K562 (cell line): ENCODE measurements at regions not wholly inside any gene's neighbourhood (a gene's known extent, or its start where the extent isn't known, plus 50 kb on each side); places are given as distances from the start of the nearest gene placed in this dataset.

Source experiments
- ATAC-seq: fragments of 200-7000 bp; cut with Tn5 transposase; 3 replicates; pipeline ENCODE4 v1.9.1; 2020; ENCODE audit warnings: moderate library complexity
- BruUV-seq: library from RNA; stranded (reverse); fragments of 400-500 nt; replicated peaks from 2 replicates; lab custom pipeline; 2021; lab: Mats Ljungman, UMichigan
- CTCF ChIA-PET: fragments of 300-600 bp; formaldehyde crosslinking; extraction: SDS; loops from one replicate; lab custom pipeline; 2021; ENCODE audit warnings: low intra/inter-chr PET ratio; lab: Yijun Ruan, JAX
- POLR2A ChIA-PET: fragments of 300-600, 350-650 bp; sonication (Branson Sonifier 250); formaldehyde crosslinking; extraction: SDS; loops from one replicate; lab custom pipeline; 2021; ENCODE audit warnings: antibody characterized with exemption, inconsistent platforms; lab: Yijun Ruan, JAX
- DNase-seq, 4 experiments: peaks; one replicate each; pipeline versions ENCODE4 v3.0.0 to v3.0.0-alpha.2; 2011 to 2018; ENCODE audit warnings: low spot score in 3 of 4, mixed read lengths in 3 of 4; ENCODE audit errors: extremely low read depth in 1 of 4
- FAIRE-seq: peaks from 2 replicates; lab custom pipeline; 2011; peaks lifted over from hg19 to GRCh38; lab: Jason Lieb, UNC
- H2AFZ ChIP-seq: 2 replicates; pipeline ENCODE4 v1.6.0; 2011; ENCODE audit warnings: low read depth, low read length, control low read depth, inconsistent platforms
- H3K27ac ChIP-seq: fragments of 200-600 bp; 3 replicates; pipeline ENCODE4 v1.8.0; 2011; ENCODE audit warnings: low read depth, mild to moderate bottlenecking, control low read depth, inconsistent platforms, low read length, moderate library complexity, mixed read lengths; ENCODE audit errors: extremely low read depth
- H3K27me3 ChIP-seq, 2 experiments: fragments of 300-600 bp in 1 of 2; 2 replicates in 1 of 2; 3 replicates in 1 of 2; pipeline versions ENCODE4 v1.6.0 to v1.8.0; 2011; ENCODE audit warnings: inconsistent platforms in 2 of 2, low read length in 2 of 2, mild to moderate bottlenecking in 1 of 2, mixed read lengths in 1 of 2, moderate library complexity in 1 of 2; ENCODE audit not compliant: control insufficient read depth in 2 of 2, insufficient read depth in 2 of 2
- H3K36me3 ChIP-seq: fragments of 300-600 bp; 3 replicates; pipeline ENCODE4 v1.8.0; 2011; ENCODE audit warnings: mild to moderate bottlenecking, low read length, inconsistent platforms; ENCODE audit not compliant: control insufficient read depth, insufficient read depth
- H3K4me1 ChIP-seq, 2 experiments: fragments of 200-600 bp in 1 of 2; replicated peaks in 1 of 2; 2 replicates in 1 of 2; 3 replicates in 1 of 2; pipeline versions ENCODE4 v1.5.1 to v1.8.0; 2011; ENCODE audit warnings: inconsistent platforms in 2 of 2, low read length in 2 of 2, mild to moderate bottlenecking in 1 of 2, mixed read lengths in 1 of 2, moderate library complexity in 1 of 2; ENCODE audit not compliant: control insufficient read depth in 2 of 2, insufficient read depth in 2 of 2
- H3K4me2 ChIP-seq: 2 replicates; pipeline ENCODE4 v1.6.1; 2011; ENCODE audit warnings: low read length, control low read depth, inconsistent platforms, mixed read lengths; ENCODE audit not compliant: insufficient read depth
- H3K4me3 ChIP-seq: fragments of 200-600 bp; sonication (generic), shearing (Covaris generic); 2 replicates; pipeline ENCODE4 v1.5.1; 2016; ENCODE audit warnings: control low read depth, inconsistent platforms
- H3K79me2 ChIP-seq: fragments of 200-600 bp; 3 replicates; pipeline ENCODE4 v1.8.0; 2011; ENCODE audit warnings: low read length, inconsistent platforms; ENCODE audit not compliant: control insufficient read depth, insufficient read depth
- H3K9ac ChIP-seq, 2 experiments: 2 replicates each; pipeline versions ENCODE4 v1.6.0 to v1.6.1; 2011; ENCODE audit warnings: low read depth in 2 of 2, low read length in 2 of 2, control low read depth in 1 of 2, inconsistent platforms in 1 of 2, mild to moderate bottlenecking in 1 of 2, mixed read lengths in 1 of 2; ENCODE audit not compliant: insufficient read depth in 1 of 2
- H3K9me1 ChIP-seq: one replicate; pipeline ENCODE4 v1.6.0; 2011; ENCODE audit warnings: inconsistent platforms, mild to moderate bottlenecking, low read length, moderate library complexity; ENCODE audit not compliant: control insufficient read depth, insufficient read depth
- H3K9me3 ChIP-seq: replicated peaks from 2 replicates; pipeline ENCODE4 v1.5.1; 2011; ENCODE audit warnings: low read depth, low read length, inconsistent platforms; ENCODE audit not compliant: control insufficient read depth, insufficient read depth
- H4K20me1 ChIP-seq: replicated peaks from 2 replicates; pipeline ENCODE4 v1.6.1; 2011; ENCODE audit warnings: low read length, inconsistent platforms, mixed read lengths; ENCODE audit not compliant: control insufficient read depth, insufficient read depth
- BCOR ChIP-seq: fragments of 450-650 bp; IDR thresholded peaks from 2 replicates; pipeline ENCODE4 v1.6.1; 2016
- ELK1 ChIP-seq: sonication (generic); formaldehyde crosslinking; IDR thresholded peaks from 2 replicates; pipeline ENCODE4 v1.8.1; 2022; ENCODE audit warnings: missing genetic modification reagents
- FOSL1 ChIP-seq: fragments of 200-800 bp; sonication (Bioruptor generic); conservative IDR thresholded peaks from 2 replicates; pipeline ENCODE4 v1.6.1; 2016; ENCODE audit warnings: missing genetic modification characterization, missing compliant biosample characterization
- HDAC8 ChIP-seq: fragments of 450-650 bp; IDR thresholded peaks from 2 replicates; pipeline ENCODE4 v1.6.1; 2016; ENCODE audit warnings: mild to moderate bottlenecking, missing genetic modification characterization, moderate library complexity, missing compliant biosample characterization
- HDGF ChIP-seq: fragments of 450-650 bp; IDR thresholded peaks from 2 replicates; pipeline ENCODE4 v1.6.1; 2016
- HMG20B ChIP-seq: fragments of 250-450 bp; sonication (Bioruptor Pico); IDR thresholded peaks from 2 replicates; pipeline ENCODE4 v1.5.0; 2021; ENCODE audit warnings: mild to moderate bottlenecking
- KLF6 ChIP-seq: fragments of 250-450 bp; sonication (Bioruptor Pico); IDR thresholded peaks from 2 replicates; pipeline ENCODE4 v1.4.0; 2020; ENCODE audit warnings: mild to moderate bottlenecking, moderate library complexity, borderline replicate concordance
- MBD2 ChIP-seq: sonication (generic); IDR thresholded peaks from 2 replicates; pipeline ENCODE4 v1.6.1; 2016; ENCODE audit warnings: low read depth, borderline replicate concordance
- NRF1 ChIP-seq, 2 experiments: fragments of 450-650 bp; IDR thresholded peaks in 1 of 2; conservative IDR thresholded peaks in 1 of 2; 2 replicates each; pipeline ENCODE4 v1.6.1; 2014; ENCODE audit warnings: mild to moderate bottlenecking in 2 of 2
- PKNOX1 ChIP-seq: fragments of 450-650 bp; IDR thresholded peaks from 2 replicates; pipeline ENCODE4 v1.6.1; 2016
- RBM25 ChIP-seq: fragments of 200-400 bp; formaldehyde crosslinking; IDR thresholded peaks from 2 replicates; pipeline ENCODE4 v1.6.1; 2018; ENCODE audit warnings: low read length, low read depth, moderate library complexity; ENCODE audit not compliant: severe bottlenecking
- RFX5 ChIP-seq: IDR thresholded peaks from 2 replicates; pipeline ENCODE4 v1.6.1; 2011; ENCODE audit warnings: low read depth, mild to moderate bottlenecking, improper control_type of control experiment, low read length
- SRSF3 ChIP-seq: fragments of 200-400 bp; formaldehyde crosslinking; IDR thresholded peaks from 2 replicates; pipeline ENCODE4 v1.6.1; 2016; ENCODE audit warnings: mild to moderate bottlenecking, low read length, moderate library complexity; ENCODE audit not compliant: insufficient read depth
- TAF15 ChIP-seq: fragments of 200-400 bp; formaldehyde crosslinking; IDR thresholded peaks from 2 replicates; pipeline ENCODE4 v1.6.1; 2017; ENCODE audit warnings: mild to moderate bottlenecking, low read depth, low read length, moderate library complexity
- THRAP3 ChIP-seq: fragments of 450-650 bp; IDR thresholded peaks from 2 replicates; pipeline ENCODE4 v1.6.1; 2016; ENCODE audit warnings: mild to moderate bottlenecking, inconsistent platforms, borderline replicate concordance
- ZNF316 ChIP-seq: fragments of 450-650 bp; IDR thresholded peaks from 2 replicates; pipeline ENCODE4 v1.6.1; 2016
- WGBS: fragments of 100-300 bp; shearing (Covaris generic); methylation state at CpG from one replicate; pipeline ENCODE4 v1.1.6; 2016; ENCODE audit warnings: low coverage, mixed read lengths; ENCODE audit not compliant: insufficient coverage; ENCODE audit errors: missing lambda C conversion rate; 5-methylcytosine and 5-hydroxymethylcytosine counted together
- in situ Hi-C: fragments of 300-500 bp; cut with MboI; formaldehyde crosslinking; loops from 4 replicates; pipeline ENCODE4 v1.15.0; 2018; ENCODE audit warnings: inconsistent platforms, mixed read lengths
- intact Hi-C: fragments of 100-400 bp; cut with micrococcal nuclease; formaldehyde crosslinking; loops from 2 replicates; pipeline ENCODE4 v1.14.2; 2022
- TF ChIP-seq, protein P1 (sequence below): fragments of 450-650 bp; formaldehyde crosslinking; IDR thresholded peaks from 2 replicates; pipeline ENCODE4 v1.4.0; 2020; ENCODE audit warnings: mild to moderate bottlenecking, moderate library complexity
- TF ChIP-seq, protein P2 (sequence below), 2 experiments: fragments of 450-650 bp in 1 of 2; IDR thresholded peaks; 2 replicates each; pipeline ENCODE4 v1.6.1; 2011 to 2017; ENCODE audit warnings: low read depth in 2 of 2, antibody characterized with exemption in 1 of 2, borderline replicate concordance in 1 of 2, low read length in 1 of 2, mild to moderate bottlenecking in 1 of 2, mixed read lengths in 1 of 2; ENCODE audit not compliant: control insufficient read depth in 1 of 2

GRCh38 chr4:53717064-53717549 is 125.8 kb upstream of the LNX1 start:
- ChIA-PET POLR2A (no interaction called here), CTCF (no interaction called here)
- no TSS peak for BruUV-seq
- no peaks in the 10 kb centered on the region for H3K79me2 ChIP-seq
- no peak overlapping the region for H3K4me2 ChIP-seq
- no peak overlapping the region for H3K9ac ChIP-seq
- H3K9me3 ChIP-seq: no peaks in the 10 kb centered on the region
- ATAC-seq (no peak), DNase-seq (no peak), FAIRE-seq (no peak)
- no peaks in the 10 kb centered on the region for H4K20me1 ChIP-seq
- H3K9me1 ChIP-seq: no peaks in the 10 kb centered on the region
- intact Hi-C loops: no loop called here
- H3K27me3 ChIP-seq: no peaks in the 10 kb centered on the region
- no peaks in the 10 kb centered on the region for H3K36me3 ChIP-seq
- no peak overlapping the region for H3K4me3 ChIP-seq
- no peak overlapping the region for H3K27ac ChIP-seq
- 0% methylated on average over 4 of the region's 4 CpGs for WGBS
- no peak overlapping the region for H2AFZ ChIP-seq
- no peaks in the 10 kb centered on the region for H3K4me1 ChIP-seq
- in situ Hi-C loops: no loop called here
- TF ChIP-seq HMG20B (CRISPR knock-in tag): no peak
- TF ChIP-seq TAF15: no peak
- TF ChIP-seq, protein P1, sequence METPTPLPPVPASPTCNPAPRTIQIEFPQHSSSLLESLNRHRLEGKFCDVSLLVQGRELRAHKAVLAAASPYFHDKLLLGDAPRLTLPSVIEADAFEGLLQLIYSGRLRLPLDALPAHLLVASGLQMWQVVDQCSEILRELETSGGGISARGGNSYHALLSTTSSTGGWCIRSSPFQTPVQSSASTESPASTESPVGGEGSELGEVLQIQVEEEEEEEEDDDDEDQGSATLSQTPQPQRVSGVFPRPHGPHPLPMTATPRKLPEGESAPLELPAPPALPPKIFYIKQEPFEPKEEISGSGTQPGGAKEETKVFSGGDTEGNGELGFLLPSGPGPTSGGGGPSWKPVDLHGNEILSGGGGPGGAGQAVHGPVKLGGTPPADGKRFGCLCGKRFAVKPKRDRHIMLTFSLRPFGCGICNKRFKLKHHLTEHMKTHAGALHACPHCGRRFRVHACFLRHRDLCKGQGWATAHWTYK (CRISPR knock-in tag): no peak
- no peak for TF ChIP-seq KLF6 (CRISPR knock-in tag)
- TF ChIP-seq FOSL1 (tag): peak; percentile 42
- no peak for TF ChIP-seq MBD2
- no peak for TF ChIP-seq SRSF3
- TF ChIP-seq BCOR: 0 out of 2 replicates have a peak, but pooled peaks have one; percentile 24
- no peak for TF ChIP-seq THRAP3
- TF ChIP-seq HDAC8: no peak
- TF ChIP-seq NRF1 (conservative IDR thresholded peaks at IDR 0.05 in 1 of 2, IDR thresholded peaks at IDR 0.05 in 1 of 2): no peak
- no peak for TF ChIP-seq RFX5
- TF ChIP-seq RBM25: peak; percentile 27
- TF ChIP-seq PKNOX1: no peak
- no peak for TF ChIP-seq ELK1 (CRISPR knock-in tag)
- no peak for TF ChIP-seq HDGF
- TF ChIP-seq, protein P2, sequence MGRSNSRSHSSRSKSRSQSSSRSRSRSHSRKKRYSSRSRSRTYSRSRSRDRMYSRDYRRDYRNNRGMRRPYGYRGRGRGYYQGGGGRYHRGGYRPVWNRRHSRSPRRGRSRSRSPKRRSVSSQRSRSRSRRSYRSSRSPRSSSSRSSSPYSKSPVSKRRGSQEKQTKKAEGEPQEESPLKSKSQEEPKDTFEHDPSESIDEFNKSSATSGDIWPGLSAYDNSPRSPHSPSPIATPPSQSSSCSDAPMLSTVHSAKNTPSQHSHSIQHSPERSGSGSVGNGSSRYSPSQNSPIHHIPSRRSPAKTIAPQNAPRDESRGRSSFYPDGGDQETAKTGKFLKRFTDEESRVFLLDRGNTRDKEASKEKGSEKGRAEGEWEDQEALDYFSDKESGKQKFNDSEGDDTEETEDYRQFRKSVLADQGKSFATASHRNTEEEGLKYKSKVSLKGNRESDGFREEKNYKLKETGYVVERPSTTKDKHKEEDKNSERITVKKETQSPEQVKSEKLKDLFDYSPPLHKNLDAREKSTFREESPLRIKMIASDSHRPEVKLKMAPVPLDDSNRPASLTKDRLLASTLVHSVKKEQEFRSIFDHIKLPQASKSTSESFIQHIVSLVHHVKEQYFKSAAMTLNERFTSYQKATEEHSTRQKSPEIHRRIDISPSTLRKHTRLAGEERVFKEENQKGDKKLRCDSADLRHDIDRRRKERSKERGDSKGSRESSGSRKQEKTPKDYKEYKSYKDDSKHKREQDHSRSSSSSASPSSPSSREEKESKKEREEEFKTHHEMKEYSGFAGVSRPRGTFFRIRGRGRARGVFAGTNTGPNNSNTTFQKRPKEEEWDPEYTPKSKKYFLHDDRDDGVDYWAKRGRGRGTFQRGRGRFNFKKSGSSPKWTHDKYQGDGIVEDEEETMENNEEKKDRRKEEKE (IDR thresholded peaks at IDR 0.05; ENCODE audit: borderline replicate concordance in 1 of 2, control insufficient read depth in 1 of 2, low read depth in 2 of 2, low read length in 1 of 2): no peak
- peak; percentile 41; the same call in 1 of the 2 replicates for TF ChIP-seq ZNF316
